DOHH2 (cell line): ENCODE measurements at regions not wholly inside any gene's neighbourhood (a gene's known extent, or its start where the extent isn't known, plus 50 kb on each side); places are given as distances from the start of the nearest gene placed in this dataset.

Experiments
- H3F3A ChIP-seq: fragments of 200-600 bp; sonication (generic), shearing (Covaris generic); 2 replicates; pipeline ENCODE4 v1.6.0; 2016; ENCODE audit warnings: antibody characterized with exemption, mild to moderate bottlenecking; ENCODE audit not compliant: control insufficient read depth, insufficient read depth
- H3K27ac ChIP-seq: fragments of 200-600 bp; sonication (generic); 2 replicates; pipeline ENCODE4 v1.5.1; 2014; ENCODE audit warnings: low read depth, mild to moderate bottlenecking, low read length, moderate library complexity
- H3K27me3 ChIP-seq: fragments of 200-600 bp; sonication (generic); 2 replicates; pipeline ENCODE4 v1.6.1; 2014; ENCODE audit warnings: mild to moderate bottlenecking, low read length, mixed read lengths; ENCODE audit not compliant: control insufficient read depth
- H3K36me3 ChIP-seq: fragments of 200-600 bp; sonication (generic); 2 replicates; pipeline ENCODE4 v1.6.1; 2014; ENCODE audit warnings: mild to moderate bottlenecking, low read length, moderate library complexity, mixed read lengths; ENCODE audit not compliant: control insufficient read depth
- H3K4me1 ChIP-seq: fragments of 200-600 bp; sonication (generic); 2 replicates; pipeline ENCODE4 v1.6.1; 2014; ENCODE audit warnings: mild to moderate bottlenecking, low read length, mixed read lengths; ENCODE audit not compliant: control insufficient read depth
- H3K4me2 ChIP-seq: fragments of 200-600 bp; sonication (generic); 2 replicates; pipeline ENCODE4 v1.6.0; 2014; ENCODE audit warnings: mild to moderate bottlenecking, low read length, moderate library complexity
- H3K4me3 ChIP-seq: fragments of 200-600 bp; sonication (generic); 2 replicates; pipeline ENCODE4 v1.5.1; 2014; ENCODE audit warnings: mild to moderate bottlenecking, low read length, mixed read lengths
- H3K79me2 ChIP-seq: fragments of 200-600 bp; sonication (generic); 2 replicates; pipeline ENCODE4 v1.6.1; 2014; ENCODE audit warnings: mild to moderate bottlenecking, low read length, mixed read lengths; ENCODE audit not compliant: control insufficient read depth
- H3K9me2 ChIP-seq: fragments of 200-600 bp; sonication (generic); replicated peaks from 2 replicates; pipeline ENCODE4 v1.6.1; 2014; ENCODE audit warnings: mild to moderate bottlenecking, low read length, mixed read lengths; ENCODE audit not compliant: control insufficient read depth
- H3K9me3 ChIP-seq: fragments of 200-600 bp; sonication (generic); 2 replicates; pipeline ENCODE4 v1.6.1; 2014; ENCODE audit warnings: antibody characterized with exemption, low read length, mixed read lengths; ENCODE audit not compliant: control insufficient read depth, insufficient read depth
- H4K20me1 ChIP-seq: fragments of 200-600 bp; sonication (generic); 2 replicates; pipeline ENCODE4 v1.6.0; 2014; ENCODE audit warnings: low read depth, mild to moderate bottlenecking, antibody characterized with exemption, low read length, moderate library complexity; ENCODE audit not compliant: control insufficient read depth, insufficient read depth
- CTCF ChIP-seq: fragments of 200-600 bp; sonication (generic); IDR thresholded peaks from one replicate; pipeline ENCODE4 v1.5.1; 2014; ENCODE audit warnings: antibody characterized with exemption, mild to moderate bottlenecking, low read depth, low read length; ENCODE audit not compliant: poor library complexity, severe bottlenecking
- EZH2phosphoT487 ChIP-seq: fragments of 200-600 bp; sonication (generic); IDR thresholded peaks from 2 replicates; pipeline ENCODE4 v1.6.1; 2017; ENCODE audit warnings: borderline replicate concordance, mild to moderate bottlenecking, antibody characterized with exemption, low read length, moderate library complexity, mixed read lengths

- Histone ChIP-seq H3K36me3 (no peaks in the 10 kb centered on the region), H3K9me2 (no peaks in the 10 kb centered on the region), H3F3A (no peaks in the 10 kb centered on the region), H3K4me3 (no peak overlapping the region), H4K20me1 (no peaks in the 10 kb centered on the region), H3K27ac (no peak overlapping the region), H3K9me3 (no peaks in the 10 kb centered on the region), H3K79me2 (no peaks in the 10 kb centered on the region), H3K4me2 (no peak overlapping the region), H3K4me1 (no peaks in the 10 kb centered on the region), H3K27me3 (no peaks in the 10 kb centered on the region)
- no peak for TF ChIP-seq EZH2phosphoT487
- no peak for TF ChIP-seq CTCF
Observed at GRCh38 chr4:133581996-133582619, 433.0 kb downstream of the PCDH10 start.

- TF ChIP-seq EZH2phosphoT487 (no peak), CTCF (no peak)
- no peaks in the 10 kb centered on the region for H3K4me1 ChIP-seq
- no peaks in the 10 kb centered on the region for H3K36me3 ChIP-seq
- H3K4me2 ChIP-seq, result no peak overlapping the region
- H3K27ac ChIP-seq, result no peak overlapping the region
- H3K27me3 ChIP-seq, result no peaks in the 10 kb centered on the region
- no peaks in the 10 kb centered on the region for H3K9me3 ChIP-seq
- no peak overlapping the region for H3K4me3 ChIP-seq
- H3K79me2 ChIP-seq, result no peaks in the 10 kb centered on the region
- no peaks in the 10 kb centered on the region for H3K9me2 ChIP-seq
- H3F3A ChIP-seq, result no peaks in the 10 kb centered on the region
- H4K20me1 ChIP-seq, result no peaks in the 10 kb centered on the region
Observed at GRCh38 chr4:133574248-133574647, 425.2 kb downstream of the PCDH10 start.

DNA sequence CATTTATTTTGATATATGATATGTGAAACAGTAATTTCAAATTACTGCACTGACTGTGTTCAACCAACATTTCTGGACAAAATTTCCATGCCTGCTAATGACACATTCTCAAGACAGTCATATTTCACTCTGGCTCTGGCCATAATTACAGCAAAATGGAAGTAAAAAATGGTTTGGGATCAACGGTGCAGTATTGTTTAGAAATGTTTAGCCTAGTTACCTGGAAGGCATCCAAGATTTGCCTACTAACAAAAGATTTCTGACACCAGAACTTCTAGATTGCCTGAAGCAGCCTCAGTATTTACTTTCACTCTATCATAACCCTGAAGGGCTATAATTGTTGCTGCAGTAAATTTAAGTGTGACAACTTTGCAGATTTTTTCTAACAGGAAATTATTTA is 416.3 kb downstream of the PCDH10 start:
- H3K27me3 ChIP-seq, result no peaks in the 10 kb centered on the region
- H3K27ac ChIP-seq, result no peak overlapping the region
- H3F3A ChIP-seq, result no peaks in the 10 kb centered on the region
- H3K36me3 ChIP-seq, result no peaks in the 10 kb centered on the region
- no peaks in the 10 kb centered on the region for H4K20me1 ChIP-seq
- H3K4me3 ChIP-seq, result no peak overlapping the region
- no peak for TF ChIP-seq CTCF
- TF ChIP-seq EZH2phosphoT487, result no peak
- no peaks in the 10 kb centered on the region for H3K79me2 ChIP-seq
- H3K4me2 ChIP-seq, result no peak overlapping the region
- no peaks in the 10 kb centered on the region for H3K4me1 ChIP-seq
- H3K9me3 ChIP-seq, result no peaks in the 10 kb centered on the region
- no peaks in the 10 kb centered on the region for H3K9me2 ChIP-seq
